NCI-H226 (cell line): ENCODE measurements at regions not wholly inside any gene's neighbourhood (a gene's known extent, or its start where the extent isn't known, plus 50 kb on each side); places are given as distances from the start of the nearest gene placed in this dataset.

ENCODE experiments used
- DNase-seq: peaks from one replicate; pipeline ENCODE4 v3.0.0-alpha.2; 2015

DNA sequence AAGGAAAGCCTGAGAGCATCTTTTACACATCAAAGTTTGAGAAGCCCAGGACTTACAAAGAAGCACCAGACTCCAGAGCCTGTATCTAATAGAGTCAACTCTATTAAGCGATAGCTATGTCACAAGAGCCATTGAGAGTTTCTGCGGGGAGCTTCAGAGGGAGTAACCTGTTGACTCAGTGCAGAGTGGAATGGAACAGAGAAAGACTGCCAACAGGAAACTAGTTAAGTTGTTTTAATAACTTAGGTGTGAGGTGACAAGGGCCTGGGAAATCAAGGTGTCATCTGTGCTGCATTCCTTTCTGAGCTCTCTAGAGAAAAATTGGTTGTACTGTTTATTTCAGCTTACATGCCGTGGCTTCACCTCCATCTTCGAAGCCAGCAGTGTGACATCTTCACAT lies 513.8 kb upstream of the POU3F3 start:
- no peak for DNase-seq

DNA sequence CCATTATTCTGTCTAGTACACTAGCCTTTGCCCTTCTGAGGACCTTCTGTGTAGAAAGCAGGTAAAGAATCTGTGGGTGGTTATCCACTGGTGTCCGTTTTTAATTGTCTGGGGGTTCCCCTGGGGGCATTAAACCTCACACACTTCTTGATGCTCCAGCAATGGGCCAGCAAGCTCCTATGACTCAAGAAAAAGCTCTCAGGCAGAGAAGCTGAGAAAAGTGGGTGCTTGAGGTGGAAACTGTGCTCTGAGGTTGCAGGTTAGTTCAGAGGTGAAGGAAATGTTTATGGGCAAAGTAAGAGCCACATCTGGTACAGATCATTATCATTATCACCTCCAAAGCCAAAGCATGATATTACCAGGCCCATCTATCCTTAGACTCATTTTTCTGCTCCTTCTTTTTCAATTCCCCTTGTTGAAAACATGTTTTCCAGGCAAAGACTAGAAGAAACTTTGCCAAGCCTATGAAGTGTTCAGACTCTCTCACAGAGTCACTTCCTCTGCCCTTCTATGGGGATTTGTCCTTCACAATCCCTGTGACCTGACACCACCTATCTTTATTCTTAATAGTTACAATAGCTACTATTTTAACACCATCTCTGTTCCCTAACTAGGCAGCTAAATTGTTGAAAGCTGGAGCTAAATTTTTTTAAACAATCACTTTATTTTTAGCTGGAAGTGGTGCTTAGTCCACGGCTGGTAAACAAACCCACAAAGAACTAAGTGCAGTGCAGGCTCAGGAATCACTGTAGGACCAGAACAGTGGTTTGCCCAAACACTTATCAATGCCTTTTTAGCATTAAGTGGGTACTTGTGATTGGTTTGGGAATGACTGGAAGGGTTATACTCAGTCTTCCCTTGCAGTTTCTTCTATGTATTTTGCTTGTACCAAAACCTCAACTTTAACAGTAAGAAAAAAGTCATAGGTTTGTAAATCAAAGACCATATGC lies 512.8 kb upstream of the POU3F3 start:
- no peak for DNase-seq

GRCh38 chr2:104344306-104344705 lies 509.6 kb upstream of the POU3F3 start:
- DNase-seq, result no peak

GRCh38 chr2:104344985-104345384 lies 508.9 kb upstream of the POU3F3 start:
- no peak for DNase-seq

DNA sequence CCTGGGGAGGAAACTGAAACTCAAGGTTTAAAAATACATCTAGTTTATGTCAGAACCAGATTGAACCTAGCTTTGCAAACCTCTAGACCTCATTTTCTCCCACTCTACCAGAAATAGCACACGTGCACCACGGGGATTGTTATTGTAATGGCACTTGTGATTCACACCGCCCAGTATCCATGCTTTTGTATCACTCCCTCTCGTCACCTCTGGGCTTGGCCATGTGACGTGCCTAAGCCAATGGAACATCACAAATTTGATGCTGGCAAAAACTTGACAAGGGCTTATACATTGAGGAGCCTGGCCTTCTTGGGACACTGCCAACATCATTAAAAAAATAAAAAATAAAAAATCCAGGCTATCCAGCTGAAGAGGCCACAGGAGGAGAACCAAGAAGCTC lies 495.8 kb upstream of the POU3F3 start:
- no peak for DNase-seq

DNA sequence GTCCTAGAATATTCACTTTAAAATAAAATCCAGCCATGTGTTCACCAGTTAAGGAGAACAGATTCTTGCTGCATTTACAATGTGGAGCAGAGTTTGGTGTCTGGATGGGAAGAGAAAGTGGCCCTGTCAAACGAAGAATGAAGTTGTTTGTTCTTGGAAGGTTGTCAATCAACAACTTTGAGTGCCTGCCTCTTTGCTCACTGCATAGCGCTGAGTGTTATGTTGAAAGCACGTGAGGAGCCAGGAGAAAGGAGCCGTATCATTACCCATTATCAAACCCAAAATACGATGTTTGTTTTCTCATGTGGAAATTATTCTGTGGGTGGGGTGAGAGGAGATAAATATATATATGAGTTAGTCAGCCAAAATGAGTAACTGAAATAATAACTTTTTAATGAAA lies 492.5 kb upstream of the POU3F3 start:
- DNase-seq, result no peak

DNA sequence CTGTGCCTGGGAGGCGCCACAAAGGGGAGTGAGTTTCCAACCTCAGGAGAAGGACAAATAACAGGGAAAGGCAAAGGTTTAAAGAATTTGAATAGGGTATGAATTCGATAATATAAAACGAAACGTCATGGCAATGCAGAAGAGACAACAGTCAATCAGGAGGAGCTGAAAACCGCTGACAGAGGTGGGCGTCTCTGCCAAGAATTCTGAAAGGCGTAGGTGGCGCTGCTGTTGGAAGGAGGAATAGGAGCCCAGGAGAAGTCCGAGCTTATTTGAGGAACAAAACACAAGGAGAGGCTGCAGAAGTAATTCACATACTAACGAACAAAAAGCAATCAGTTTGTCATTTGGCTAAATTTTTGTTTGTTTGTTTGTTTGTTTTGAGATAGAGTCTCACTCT lies 485.8 kb upstream of the POU3F3 start:
- no peak for DNase-seq

DNA sequence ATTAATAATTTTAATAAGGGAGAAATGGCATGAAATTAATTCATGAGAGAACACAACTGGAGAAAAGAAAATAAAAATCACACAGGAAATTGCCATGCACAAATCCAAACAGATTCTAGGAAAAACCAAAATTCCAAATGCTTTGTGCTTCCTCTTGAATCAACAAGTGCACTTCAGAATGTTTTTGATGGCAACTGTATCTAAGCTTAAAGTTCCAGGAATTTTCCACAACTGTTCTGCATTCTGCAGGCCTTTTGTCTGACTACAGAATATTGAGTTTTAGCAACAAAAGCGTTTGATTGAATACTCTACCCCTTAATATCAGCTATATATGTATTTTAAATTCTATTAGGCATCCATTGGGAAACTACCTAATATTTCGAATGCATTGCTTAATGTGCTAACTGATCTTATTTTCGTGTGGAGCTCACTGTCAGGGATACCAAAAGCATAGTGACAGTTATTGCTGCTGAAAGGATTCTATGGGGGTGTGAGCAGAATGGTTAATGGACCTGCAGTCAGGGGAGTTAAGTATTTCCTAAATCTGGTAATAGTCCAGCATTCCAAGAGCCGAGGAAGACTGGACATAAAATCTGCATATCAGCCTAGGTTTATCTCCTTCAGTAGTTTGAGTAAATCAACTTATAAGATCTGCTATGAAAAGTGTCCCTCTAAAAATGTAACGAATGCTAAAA lies 482.7 kb upstream of the POU3F3 start:
- DNase-seq, result no peak

DNA sequence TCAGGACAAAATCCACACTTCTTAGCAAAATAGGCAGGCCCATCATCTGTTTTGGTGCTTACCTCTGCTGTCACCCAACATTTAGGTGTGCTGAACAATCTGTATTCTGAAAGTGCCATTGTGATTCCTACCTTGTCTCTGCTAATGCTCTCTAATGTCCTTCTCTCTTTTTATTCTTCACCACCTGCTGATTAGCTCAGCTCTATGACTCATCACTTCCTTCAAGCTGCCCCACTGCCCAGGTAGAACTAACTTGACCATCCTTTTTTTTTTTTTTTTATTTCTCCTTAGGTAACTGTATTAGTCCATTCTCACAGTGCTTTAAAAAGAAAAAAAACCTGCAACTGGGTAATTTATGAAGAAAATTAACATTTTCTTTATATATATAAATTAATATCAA lies 478.7 kb upstream of the POU3F3 start:
- DNase-seq, result no peak

- no peak for DNase-seq
Measured at GRCh38 chr2:104378853-104379374, 475.0 kb upstream of the POU3F3 start.

DNA sequence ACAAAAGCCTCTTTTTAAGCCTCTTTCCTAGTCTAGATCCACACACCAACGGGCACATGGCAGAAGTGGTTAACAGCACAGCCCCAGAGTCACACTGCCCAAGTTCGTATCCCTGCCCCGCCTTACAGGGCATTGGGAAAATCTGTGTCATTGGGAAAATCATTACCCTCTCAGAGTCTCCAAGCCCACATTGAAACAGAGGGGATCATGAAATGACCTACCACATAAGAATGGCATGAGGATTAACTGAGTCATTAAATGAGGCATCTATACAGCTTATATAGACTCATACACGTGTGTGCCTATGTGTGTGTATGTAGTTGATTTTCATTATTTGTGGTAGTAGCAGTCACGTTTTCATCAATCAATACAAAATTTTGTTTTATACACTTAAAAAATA lies 469.0 kb upstream of the POU3F3 start:
- DNase-seq, result no peak

DNA sequence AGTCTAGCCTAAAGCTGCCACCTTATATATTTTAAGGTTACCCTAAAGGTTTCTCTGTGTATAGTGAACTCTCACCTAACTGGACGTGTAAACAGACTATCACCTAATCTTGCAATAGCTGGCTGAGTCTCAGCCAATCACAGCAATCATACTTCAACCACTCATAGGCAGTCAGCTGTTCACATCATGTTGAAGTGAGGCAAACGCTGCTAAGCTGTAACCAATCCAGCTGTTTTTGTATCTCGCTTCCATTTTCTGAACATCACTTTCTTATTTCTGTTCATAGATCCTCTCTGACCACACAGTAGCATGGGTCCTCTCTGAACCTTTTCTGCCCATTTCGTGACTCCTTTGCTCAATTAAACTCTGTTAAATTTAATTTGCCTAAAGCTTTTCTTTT lies 468.2 kb upstream of the POU3F3 start:
- DNase-seq, result no peak

DNA sequence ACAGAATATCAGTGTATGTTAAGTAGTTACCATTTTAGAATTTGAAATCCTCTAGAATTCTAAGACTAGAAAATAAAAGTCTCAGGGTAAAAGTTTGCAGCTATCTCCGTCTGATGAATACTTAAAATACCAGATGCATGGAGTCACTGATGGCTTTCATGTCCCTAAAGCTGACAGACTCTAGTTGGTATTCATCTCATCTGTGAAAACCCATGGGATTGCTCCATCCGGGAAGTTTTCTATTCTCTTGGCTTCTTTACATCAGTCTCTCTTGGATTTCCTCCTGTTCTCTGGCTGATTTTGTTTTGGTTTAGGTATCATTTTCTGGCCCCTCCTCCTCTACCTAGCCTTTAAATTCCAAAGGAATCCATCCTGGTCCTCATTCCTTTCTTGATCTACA lies 465.6 kb upstream of the POU3F3 start:
- DNase-seq, result no peak

- no peak for DNase-seq
Measured at GRCh38 chr2:104402825-104403224, 451.1 kb upstream of the POU3F3 start.

DNA sequence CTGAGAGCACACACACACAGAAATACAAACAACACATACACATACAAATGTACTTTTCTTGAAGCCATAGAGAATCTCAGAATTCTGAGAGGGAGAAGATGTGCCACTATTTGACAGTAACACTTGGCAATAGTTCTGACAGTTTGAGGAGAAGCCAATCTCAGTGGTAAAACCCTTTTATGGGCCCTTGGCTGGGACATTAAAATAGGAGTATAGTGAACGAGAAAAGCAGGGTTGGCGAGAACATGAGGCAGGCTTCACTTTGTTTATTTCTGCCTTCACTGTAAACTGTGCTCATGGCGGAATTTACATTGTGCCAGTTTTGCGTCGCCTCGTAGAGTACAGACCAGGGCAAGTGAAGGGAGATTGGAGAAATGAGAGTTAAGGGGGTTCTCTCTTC lies 449.4 kb upstream of the POU3F3 start:
- DNase-seq, result no peak

GRCh38 chr2:104405623-104406022 lies 448.3 kb upstream of the POU3F3 start:
- DNase-seq, result no peak

- no peak for DNase-seq
Measured at GRCh38 chr2:104406261-104406726, 447.6 kb upstream of the POU3F3 start.

DNA sequence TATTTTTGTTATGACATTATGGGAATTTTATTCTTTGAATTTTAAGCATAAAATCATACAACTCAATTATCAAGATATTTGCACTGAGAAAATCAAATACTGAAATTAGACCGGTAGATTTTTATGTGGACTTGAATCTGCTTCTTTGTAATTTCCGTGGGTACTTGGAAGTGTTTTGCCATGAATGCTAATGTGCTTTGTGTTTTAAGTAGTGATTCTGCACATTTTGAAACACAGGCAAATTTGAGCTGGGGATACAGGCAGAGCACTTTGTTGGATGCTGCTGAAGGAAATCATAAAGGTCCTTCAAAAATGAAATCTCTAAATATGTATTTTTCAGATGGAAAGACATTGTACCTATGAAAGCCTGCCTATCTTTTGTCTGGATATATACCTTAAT lies 446.3 kb upstream of the POU3F3 start:
- DNase-seq, result no peak

DNA sequence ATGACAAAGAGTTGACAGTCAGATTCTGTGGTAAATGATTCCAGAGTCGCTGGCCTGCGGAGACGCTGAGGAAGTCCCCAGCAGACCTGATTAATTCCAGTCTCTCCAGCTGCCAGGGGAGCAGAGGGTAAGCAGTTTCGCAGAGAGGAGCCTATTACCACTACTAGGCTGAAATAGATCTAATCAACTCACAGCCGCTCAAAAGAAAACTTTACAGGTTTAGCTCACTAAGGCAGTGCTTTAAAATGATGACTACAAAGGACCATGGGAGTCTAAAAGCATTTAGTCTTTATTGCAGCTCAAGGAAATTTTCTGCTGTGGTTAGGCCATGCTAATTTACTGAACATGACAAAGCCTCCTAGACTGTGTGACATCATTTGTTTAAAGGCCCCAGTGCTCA lies 445.6 kb upstream of the POU3F3 start:
- no peak for DNase-seq

DNA sequence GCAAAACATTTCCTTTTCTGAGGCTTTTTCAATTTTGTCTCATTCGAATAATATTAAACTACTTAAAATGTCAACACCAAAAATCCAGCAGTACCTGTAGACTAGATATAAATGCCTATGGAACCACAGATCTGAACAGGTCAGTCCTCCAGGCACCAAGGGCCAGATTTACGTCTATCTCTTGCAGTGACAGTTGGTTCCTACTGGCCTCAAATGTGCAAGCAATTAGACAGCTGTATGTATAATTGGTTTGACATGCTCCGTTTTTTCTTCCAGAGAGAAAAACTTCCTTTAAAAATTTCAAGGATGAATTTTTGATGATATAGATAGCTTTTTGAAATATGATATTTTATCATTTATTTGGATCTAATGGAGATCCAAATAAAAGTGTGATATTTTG lies 443.8 kb upstream of the POU3F3 start:
- no peak for DNase-seq

- DNase-seq, result no peak
Measured at GRCh38 chr2:104412384-104412783, 441.5 kb upstream of the POU3F3 start.

DNA sequence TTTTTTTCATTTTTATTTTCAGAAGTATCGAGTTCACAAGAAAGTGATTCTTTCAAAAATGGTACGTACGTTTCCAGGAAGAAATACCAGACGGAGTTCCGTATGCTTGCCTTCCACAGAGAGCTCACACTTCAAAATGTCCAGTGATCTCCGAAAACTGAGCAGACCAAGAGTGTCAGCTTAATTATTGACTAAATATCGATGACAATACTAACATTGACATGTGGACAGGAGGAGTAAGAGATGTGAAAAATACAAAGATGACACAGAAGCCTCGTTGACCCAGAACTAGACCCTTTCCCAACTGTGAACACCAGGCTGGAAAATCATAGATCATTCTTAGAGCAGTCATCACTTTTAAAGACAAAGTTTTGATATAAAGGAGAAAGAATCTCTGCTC lies 440.0 kb upstream of the POU3F3 start:
- DNase-seq, result no peak

GRCh38 chr2:104415284-104415683 lies 438.6 kb upstream of the POU3F3 start:
- no peak for DNase-seq
